ENCODE measurements at regions not wholly inside any gene's neighbourhood (a gene's known extent, or its start where the extent isn't known, plus 50 kb on each side); places are given as distances from the start of the nearest gene placed in this dataset.
"Not testable (repeated sequence)": the region's sequence is repeated elsewhere in the genome, so short reads cannot be mapped to it uniquely, and the experiment has no call there.

DNA sequence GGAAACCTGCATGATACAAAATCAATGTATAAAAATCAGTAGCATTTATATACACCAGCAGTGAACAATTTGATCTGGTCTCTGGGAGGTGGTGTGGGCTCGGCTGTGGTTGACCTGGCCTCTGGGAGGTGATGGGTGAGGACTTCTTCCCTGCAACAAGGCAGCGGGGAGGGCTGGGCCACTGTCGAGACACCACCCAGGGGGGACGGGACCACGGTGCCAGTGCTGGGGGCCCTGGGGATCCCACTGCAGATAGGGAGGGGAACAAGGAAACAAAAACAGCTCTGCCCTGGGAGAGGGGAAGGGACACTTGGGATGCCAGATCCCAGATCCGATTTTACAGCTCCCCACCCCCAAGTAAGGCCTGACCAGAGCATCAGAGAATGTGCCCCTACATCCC, 189.6 kb upstream of the SFSWAP start:
- DNase-seq = no peak

DNA sequence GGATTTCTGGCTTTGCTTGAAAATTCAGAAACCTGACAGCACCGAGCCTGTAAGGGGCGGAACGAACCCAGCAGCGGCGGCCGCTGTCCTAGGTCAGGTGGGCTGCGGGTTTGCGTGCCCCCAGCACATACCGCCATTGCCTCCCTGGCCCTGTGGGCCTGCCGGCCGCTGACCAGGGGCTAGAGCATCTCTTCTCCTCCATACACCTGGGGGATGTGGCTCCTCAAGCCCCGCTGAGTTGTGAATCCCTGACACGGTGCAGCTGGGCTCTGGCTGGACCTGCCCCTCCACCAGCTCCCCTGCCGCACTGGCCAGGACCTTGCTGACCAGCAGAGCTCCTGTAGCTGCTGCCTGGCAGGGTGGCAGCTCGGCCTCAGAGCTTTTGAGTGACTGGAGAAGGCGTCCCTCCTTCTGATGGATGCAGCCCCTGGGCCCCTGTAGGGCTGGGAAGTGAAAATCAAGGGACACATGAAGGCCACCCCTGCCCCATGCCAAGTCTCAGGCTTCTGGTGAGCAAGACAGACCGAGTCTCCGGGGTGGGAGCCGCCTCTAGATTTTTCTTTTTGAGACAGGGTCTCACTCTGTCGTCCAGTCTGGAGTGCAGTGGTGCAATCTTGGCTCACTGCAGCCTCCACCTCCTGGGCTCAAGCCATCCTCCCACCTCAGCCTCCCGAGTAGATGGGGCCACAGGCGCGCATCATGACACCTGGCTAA, 184.9 kb upstream of the SFSWAP start:
- DNase-seq = no peak

DNA sequence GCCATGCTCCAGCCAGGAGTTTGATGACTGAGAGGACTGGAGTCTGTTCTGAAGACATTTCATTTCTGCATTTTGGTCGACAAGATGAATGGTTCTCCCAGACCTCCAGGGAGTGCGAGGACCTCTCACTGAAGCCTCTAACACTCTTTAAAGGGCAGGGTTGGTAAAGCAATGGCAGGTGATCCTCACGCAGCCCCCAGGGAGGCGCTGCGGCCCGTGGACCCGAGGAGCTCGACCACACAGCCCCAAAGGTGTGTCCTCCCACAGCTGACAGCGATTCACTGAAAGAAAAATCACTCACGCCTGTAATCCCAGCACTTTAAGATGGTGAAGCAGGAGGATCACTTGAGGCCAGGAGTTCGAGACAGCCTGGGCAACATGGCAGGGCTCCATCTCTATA, 183.8 kb upstream of the SFSWAP start:
- no peak for DNase-seq

DNA sequence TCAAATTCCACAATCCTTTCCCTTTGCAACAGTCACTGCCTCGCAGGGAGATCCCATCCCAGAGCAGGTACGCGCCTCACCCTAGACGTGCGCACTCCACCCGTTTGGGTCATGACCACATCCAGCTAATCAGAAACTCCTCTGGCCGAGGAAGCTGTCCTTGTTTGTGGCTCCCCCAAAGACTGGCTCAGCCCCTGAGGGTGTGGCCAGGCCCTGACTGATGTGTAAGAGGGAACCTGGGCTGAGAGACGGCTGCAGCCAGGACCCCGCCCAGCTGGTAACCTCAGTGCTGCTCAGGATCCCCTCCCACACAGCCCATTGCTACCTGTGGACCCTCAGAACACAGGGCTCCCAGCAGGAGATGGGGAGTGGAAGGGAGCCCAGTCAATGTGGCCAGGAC, 183.2 kb upstream of the SFSWAP start:
- no peak for DNase-seq

DNA sequence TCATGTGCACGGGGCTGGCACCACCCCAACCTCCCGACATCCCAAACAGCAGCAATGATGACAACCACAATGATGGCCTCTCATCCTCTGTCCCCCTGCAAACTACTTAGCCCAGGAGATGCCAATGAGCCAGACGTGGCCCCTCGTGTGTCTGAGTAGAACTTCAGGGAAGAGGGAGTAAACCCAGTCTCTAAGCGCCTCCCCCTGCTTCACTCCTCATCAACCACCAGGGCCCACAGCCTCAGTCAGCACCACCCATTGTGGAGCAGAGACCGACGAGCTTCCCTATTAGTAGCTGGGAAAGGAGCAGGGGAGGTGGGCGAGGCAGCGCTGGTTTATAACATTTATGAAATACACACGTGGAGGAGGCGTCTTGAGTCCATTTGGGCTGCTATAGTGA, 182.7 kb upstream of the SFSWAP start:
- no peak for DNase-seq

DNA sequence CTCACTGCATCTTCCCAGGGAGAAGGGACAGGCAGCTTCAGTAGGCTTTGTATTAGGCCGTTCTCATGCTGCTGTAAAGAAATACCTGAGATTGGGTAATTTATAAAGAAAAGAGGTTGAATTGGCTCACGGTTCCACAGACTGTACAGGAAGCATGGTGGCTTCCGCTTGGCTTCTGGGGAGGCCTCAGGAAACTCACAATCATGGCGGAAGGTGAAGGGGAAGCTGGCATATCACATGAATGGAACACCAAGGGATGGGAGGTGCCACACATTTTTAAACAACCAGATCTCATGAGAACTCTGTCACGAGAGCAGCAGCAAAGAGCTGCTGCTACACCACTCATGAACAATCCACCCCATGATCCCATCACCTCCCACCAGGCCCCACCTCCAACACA, 182.2 kb upstream of the SFSWAP start:
- no peak for DNase-seq

DNA sequence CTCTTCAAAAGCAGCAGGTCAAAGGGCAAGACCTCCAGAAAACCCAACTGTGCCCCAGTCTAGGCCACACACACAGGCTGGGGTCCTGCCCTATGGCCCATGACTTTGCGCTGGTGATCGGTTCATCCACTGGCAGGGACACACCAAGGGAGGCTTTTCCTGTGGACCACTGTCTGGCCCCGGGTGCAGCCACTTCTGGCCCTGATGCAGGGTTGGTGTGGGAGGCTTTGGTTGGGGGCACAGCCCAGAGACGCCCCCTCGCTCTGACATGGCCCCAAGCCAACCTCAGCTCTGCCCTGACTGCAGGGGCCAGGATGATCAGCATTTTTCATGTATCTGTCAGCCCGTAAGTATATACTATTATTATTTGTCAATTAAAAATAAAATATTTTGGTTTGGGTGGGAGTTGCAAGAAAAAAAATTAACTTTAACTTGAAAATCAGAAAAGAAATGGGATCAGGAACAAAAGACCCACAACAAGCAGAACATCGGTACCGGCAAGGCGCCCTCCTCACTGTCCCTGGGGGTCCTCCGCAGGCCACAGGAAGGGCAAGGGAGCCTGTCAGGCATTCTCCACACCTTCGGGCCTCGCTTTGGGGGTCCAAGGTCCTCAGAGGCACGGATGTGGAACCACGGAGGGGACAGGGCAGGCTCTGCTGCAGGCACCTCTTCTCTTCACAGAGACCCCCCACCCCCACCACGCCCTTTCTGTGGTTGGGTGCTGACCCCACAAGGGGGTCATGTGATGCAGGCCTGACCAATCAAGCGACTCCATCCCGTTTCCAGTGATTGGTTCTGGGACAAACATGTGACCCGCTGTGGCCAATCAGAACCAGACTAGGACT, 181.5 kb upstream of the SFSWAP start:
- DNase-seq = no peak

DNA sequence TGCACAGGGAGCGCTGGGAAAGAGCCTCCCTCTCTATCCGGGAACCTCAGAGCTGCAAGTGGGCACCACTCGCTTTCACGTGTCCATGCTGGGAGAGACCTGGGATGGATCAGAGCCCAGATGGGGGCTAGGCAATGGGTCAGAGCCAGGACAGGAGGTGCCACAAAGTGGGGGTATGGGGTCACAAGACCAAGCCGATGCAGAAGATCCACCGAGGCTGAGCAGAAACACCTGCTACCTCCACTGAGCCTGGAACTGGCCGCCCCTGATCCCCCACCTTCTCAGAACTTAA, 180.9 kb upstream of the SFSWAP start:
- no peak for DNase-seq

DNA sequence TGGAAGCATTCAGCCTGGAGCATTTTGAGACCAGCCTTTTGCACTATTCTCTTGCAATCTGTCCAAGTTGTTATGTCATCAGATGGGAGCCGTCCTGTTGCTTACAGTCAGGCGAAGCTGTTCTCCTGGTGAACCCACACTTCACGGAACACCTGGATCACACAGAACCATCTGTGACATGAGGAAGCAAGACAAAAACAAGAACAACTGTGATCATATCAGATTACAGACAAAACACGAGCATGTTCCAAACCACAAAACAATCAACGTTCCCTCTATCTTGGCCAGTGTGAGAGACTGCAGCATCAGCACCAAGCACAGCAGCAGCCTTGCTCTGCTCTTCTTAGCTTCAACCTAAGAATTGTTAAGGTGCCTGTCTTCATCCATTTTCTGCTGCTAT, 180.5 kb upstream of the SFSWAP start:
- DNase-seq = no peak

DNA sequence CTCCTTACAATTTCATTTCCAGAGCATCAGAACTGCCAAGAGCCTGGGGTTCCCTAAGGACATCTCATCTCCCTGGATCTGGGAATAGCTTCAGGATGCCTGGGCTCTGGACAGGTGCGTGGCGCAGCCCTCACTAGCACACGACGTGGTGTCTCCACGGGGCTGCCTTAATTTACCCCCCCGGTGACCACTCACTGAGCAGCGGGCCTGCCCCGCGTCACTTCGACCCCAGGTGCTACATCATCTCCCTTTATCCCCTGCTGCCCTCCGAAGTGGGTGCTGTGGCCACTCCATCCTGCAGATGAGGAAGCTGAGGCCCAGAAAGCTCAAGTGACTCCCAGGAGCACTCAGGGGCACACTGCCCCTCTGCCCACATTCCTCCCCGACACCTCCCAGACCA, 177.8 kb upstream of the SFSWAP start:
- DNase-seq = no peak

DNA sequence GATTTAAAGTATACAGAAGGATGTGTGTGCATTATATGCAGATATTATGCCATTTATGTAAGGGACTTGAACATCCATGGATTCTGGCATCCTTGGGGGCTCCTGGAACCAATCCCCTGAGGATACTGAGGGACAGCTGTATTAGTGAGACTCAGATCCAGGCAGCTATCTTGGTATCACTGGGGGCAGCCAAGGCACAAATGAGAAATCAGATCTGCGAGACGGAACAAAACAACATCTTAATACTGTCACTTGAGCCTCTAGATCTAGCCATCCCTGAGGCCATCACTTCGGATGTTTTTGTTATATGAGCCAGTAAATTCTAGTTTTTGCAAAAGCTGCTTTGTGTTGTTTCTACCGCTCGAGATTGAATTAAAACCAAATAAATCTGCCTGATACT, 175.1 kb upstream of the SFSWAP start:
- DNase-seq = no peak

DNA sequence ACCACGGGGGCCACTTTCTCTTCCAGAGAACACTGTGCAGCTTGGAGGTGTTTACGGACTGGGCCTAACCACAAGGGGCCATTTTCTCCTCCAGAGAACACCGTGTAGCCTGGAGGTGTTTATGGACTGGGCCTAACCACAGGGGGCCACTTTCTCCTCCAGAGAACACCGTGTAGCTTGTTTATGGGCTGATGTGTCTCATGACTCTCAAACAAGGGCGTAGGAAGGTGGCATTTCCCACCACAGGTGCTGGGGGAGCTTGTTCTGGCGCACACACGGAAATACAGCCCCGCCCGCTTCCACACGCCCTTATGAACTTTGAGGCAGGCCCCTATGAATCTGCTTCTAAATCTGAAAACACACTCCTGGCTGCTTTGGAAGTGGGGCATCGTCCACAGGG, 174.6 kb upstream of the SFSWAP start:
- DNase-seq = no peak

DNA sequence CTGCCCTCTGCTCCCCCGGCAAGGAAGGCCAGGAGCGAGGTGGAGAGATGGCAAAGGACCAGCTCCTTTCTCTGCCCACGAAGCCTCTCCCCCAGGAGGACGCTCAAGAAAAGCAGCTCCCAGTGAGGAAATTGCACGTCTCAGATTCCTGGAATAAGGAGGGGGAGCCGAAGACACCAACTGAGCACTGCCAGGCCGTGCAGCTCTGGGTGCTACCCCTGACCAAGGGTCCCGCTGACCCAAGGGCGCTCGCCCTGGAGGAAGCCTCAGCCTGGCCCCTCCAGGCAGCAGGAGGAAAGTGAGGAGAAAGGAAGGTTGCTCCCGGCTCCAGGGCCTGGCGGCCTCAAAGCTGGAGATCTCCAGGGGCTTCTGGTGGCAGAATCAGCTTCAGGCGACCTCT, 174.1 kb upstream of the SFSWAP start:
- no peak for DNase-seq

DNA sequence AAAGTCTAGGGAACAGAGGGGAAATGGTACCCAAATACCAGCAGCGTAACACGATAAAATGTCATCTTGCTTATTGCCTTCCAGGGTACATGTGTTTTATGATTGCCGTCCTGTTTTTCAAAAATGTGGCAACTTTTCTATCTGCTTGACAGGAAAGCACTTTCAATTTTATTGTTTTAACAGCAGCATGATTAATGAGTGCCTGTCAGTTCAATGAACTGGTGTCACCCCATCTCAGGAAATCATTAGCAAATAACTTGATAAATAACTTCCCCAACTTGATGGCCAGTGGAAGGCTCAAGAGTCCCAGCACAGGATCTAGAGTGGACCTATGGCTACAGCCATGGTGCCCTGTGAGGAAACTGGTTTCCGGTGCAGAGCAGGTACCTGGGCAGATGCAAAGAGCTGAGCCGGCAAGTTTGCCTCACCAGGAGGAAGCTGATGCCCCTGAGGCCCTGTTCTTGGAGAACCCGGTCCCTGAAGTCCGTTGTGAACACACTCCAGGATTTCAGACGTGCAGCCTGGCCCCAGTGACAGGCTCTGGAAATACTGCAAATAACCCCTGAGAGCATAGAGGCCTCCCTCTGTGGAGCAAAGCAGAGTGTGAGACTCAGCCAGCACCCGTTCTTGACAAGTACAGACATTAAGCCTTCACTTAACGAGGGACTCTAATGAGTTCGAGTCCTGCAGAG, 173.5 kb upstream of the SFSWAP start:
- DNase-seq = no peak

DNA sequence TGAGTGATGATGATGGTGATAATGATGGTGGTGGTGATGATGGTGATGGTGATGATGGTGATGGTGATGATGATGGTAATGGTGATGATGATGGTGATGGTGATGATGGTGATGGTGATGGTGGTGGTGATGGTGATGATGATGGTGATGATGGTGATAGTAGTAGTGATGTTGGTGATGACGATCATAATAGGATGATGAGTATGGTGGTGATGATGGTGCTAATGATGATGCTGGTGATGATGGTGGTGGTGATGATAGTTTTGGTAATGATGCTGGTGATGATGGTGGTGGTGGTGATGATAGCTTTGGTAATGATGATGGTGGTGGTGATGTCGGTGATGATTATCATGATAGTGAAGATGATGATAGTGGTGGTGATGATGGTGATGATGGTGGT, 171.5 kb upstream of the SFSWAP start:
- DNase-seq = no peak

DNA sequence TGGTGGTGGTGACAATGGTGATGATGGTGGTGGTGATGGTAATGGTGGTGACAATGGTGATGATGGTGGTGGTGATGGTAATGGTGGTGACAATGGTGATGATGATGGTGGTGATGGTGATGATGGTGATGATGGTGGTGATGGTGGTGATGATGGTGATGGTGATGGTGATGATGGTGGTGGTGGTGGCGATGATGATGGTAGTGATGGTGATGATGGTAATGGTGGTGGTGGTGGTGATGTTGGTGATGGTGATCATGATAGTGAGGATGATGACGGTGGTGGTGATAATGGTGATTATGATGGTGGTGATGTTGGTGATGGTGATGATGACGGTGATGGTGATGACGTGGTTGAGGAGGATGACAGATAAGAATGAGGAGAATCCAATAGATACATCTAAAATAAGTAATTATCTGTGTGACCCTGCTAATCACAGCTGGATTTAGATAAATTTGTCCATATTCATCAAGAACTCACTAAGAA, 170.7 kb upstream of the SFSWAP start:
- DNase-seq = no peak

DNA sequence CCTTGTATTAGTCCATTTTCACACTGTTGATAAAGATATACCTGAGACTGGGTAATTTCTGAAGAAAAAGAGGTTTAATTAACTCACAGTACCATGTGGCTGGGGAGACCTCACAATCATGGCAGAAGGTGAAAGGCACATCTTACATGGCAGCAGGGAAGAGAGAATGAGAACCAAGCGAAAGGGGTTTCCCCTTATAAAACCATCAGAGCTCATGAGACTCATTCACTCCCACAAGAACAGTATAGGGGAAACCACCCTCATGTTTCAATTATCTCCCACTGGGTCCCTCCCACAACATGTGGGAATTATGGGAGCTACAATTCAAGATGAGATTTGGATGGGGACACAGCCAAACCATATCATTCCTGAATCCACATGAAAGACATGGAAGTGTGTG, 169.4 kb upstream of the SFSWAP start:
- DNase-seq = not testable (repeated sequence)

DNA sequence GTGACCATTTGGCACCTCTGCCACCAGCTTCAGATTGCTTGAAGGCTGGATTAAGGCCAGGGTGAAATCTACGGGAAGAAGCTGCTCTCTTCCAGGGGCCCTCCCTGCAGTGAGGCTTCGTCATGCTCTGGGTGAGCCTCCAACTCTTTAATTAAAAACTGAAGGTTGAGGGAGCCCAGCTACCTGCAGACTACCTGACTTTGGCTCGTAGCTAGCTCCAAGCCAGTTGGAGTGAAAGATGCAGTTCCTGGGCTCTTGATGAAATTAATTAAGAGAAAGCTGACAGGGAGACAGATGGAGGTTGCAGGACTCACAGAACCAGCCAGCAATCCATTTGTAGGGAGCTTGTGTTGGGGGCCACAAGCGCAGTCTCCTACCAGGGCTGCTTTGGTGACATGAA, 168.5 kb upstream of the SFSWAP start:
- DNase-seq = no peak

DNA sequence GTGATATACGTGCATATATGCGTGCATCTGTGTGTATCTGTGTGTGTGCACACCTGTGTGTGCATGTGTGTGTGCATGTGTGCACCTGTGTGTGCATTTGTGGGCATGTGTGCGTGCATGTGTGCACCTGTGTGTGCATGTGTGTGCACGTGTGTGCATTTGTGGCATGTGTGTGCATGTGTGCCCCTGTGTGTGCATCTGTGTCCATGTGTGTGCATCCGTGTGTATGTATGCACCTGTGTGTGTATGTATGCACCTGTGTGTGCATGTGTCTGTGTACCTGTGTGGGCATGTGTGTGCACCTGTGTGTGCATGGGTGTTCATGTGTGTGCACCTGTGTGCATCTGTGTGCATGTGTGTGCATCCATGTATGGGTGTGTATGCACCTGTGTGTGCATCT, 167.8 kb upstream of the SFSWAP start:
- DNase-seq = no peak

DNA sequence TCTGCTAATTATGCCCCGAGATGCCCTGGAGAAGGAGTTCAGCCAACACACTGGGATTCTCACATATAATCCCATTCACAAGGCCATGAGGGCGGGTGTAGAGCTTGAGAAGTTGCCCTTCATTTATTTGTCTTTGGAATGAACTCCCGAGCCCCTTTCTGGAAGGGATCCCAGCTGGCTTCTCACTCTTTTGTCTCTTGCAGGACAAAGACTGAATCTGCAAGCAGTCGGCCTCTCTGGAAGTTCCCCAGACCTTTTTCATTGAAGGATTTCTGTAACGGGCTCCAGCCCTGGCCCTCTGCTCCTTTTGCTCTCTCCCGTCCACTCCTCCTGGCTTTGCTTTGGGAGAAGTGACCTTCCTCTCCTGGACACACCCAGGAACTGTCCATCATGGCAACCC, 163.3 kb upstream of the SFSWAP start:
- DNase-seq = no peak

DNA sequence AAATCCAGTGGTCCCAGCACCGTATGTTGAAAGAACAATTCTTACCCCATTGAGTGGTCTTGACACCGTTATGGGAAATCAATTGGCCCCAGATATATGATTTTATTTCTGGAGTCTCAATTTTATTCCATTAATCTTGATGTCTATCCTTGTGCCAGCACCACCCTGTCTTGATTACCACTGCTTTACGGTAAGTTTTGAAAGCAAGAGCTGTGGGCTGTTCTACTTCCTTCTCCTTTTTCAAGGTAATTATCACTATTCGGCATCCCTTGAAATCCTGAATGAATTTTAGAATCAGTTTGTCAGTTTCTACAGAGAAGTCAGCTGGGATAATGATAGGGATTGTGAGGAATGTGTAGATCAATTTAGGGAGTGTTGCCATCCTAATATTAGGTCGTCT, 160.8 kb upstream of the SFSWAP start:
- no peak for DNase-seq

DNA sequence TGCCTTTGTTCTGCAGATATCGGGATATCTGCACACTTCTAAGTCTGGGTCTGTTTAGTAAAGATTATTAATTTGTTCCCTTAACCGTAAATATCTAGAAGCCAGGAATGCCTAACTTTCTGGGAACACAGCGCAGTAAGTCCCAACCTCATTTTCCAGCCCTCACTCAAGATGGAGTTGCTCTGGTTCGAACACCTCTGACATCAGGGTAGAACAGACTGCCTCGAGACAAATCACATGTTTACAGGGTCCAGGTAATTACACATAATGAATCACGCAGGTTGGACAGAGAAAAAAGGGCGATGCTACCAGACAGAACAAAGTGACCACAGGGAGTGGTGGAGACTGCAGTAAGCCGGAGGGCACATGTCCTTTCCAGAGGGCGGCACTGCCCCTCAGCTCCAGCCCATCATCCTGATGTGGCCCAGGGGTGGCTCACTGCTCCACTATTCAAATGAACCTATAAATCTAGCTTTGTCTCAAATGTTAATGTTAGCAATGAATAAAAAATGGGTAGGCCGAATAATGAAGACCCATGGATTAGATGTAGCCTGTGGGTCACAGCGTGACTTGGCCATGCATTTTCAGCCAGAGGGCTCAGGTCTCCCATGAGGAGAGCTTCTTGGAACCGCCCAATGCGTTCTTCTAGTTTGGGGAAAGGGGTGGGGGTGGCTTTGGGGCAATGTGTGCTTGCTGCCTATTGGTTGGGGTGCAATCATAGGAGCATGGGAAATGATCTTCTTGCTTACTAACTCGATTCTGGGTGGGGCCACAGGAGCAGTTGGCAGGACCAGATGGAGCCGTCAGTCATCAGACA, 159.0 kb upstream of the SFSWAP start:
- DNase-seq = no peak

DNA sequence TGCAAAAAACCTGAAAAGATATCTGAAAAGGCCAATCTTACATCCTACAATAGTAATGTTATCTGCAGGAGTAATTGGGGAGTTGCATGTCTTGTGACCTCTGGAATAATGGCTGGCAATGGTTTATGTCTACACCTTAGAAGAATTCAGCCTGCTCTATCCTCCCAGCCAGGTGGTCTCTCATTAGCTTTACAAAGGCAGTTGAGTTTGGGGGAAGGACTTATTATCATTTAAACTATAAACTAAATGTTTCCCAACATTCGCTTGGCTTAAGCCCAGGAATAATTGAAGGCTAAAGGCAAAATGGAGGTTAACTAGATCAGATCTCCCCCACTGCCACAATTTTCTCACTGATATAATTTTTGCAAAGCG, 158.4 kb upstream of the SFSWAP start:
- DNase-seq = no peak

Measured in right kidney (tissue), 1 donor.